Skeletal muscle satellite cell (primary cell): ENCODE measurements at regions not wholly inside any gene's neighbourhood (a gene's known extent, or its start where the extent isn't known, plus 50 kb on each side); places are given as distances from the start of the nearest gene placed in this dataset.

Source experiments
- H3K27me3 ChIP-seq: 2 replicates; pipeline ENCODE4 v1.7.0; 2013; ENCODE audit warnings: low read length; ENCODE audit not compliant: control insufficient read depth, insufficient read depth
- H3K36me3 ChIP-seq: 2 replicates; pipeline ENCODE4 v1.7.0; 2013; ENCODE audit warnings: mild to moderate bottlenecking, control low read depth, low read length; ENCODE audit not compliant: insufficient read depth
- H3K4me1 ChIP-seq: 2 replicates; pipeline ENCODE4 v1.7.0; 2013; ENCODE audit warnings: low read length; ENCODE audit not compliant: control insufficient read depth, insufficient read depth
- H3K4me2 ChIP-seq: 2 replicates; pipeline ENCODE4 v1.7.0; 2013; ENCODE audit warnings: mild to moderate bottlenecking, low read length
- H3K4me3 ChIP-seq: 2 replicates; pipeline ENCODE4 v1.7.0; 2013; ENCODE audit warnings: low read length
- H3K9ac ChIP-seq: 2 replicates; pipeline ENCODE4 v1.7.0; 2013; ENCODE audit warnings: mild to moderate bottlenecking, low read depth, low read length, moderate library complexity
- H3K9me3 ChIP-seq: replicated peaks from 2 replicates; pipeline ENCODE4 v1.7.0; 2013; ENCODE audit warnings: mild to moderate bottlenecking, control low read depth, low read length

DNA sequence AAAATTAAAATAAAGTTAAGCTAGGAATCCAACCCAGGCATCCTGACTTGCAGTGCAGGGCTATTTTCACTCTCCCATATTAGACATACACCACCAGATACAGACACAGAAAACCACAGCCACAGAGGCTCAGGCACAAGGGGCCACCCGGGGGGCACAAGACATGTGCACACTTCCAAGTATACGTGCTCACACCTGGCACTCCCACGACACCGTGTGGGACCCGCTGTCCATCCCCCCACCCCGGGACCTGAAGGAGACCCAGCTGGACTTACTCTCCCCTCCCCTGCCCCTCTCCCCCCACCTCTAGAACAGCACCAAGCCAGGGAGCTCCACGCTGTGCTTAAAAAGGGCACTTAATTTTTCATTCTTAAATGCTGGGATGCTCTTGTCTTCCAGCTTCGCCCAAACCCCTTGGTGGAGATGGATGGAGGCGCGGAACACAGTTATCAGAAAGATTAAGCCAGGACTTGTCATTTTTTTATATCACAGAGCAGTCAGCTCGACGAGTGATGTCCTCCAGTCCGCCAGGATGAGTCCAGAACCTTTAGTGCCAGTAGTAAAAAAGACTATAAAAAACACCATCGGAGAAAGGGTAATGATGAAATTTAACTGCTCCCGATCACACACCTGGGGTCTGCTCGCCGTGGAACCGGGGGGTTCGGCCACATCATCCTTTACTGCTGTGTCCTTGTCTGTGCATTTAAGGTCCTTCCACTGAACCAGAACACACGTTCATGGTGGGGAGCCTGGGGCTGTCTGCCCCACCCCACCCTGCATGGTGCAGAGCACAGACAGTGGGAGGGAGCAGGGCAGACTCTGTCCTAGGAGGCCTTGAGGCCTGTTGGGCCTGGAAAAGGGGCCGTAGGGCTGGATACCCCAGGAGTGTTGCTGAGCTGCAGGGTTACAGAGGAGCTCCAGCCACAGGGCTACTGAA lies 73.3 kb upstream of the LHX1 start:
- H3K9ac ChIP-seq = no peak overlapping the region
- no peaks in the 10 kb centered on the region for H3K9me3 ChIP-seq
- H3K4me2 ChIP-seq = no peak overlapping the region
- H3K27me3 ChIP-seq = peaks cover 22% of the 10 kb centered on the region
- no peaks in the 10 kb centered on the region for H3K4me1 ChIP-seq
- H3K4me3 ChIP-seq = no peak overlapping the region
- H3K36me3 ChIP-seq = no peaks in the 10 kb centered on the region

- no peak overlapping the region for H3K4me3 ChIP-seq
- no peaks in the 10 kb centered on the region for H3K9me3 ChIP-seq
- no peak overlapping the region for H3K4me2 ChIP-seq
- H3K36me3 ChIP-seq = no peaks in the 10 kb centered on the region
- no peaks in the 10 kb centered on the region for H3K4me1 ChIP-seq
- H3K27me3 ChIP-seq = peaks cover 20% of the 10 kb centered on the region
- no peak overlapping the region for H3K9ac ChIP-seq
These were observed 72.3 kb upstream of the LHX1 start for GRCh38 chr17:36864827-36865430.

GRCh38 chr17:36867716-36868341 lies 69.4 kb upstream of the LHX1 start:
- no peaks in the 10 kb centered on the region for H3K9me3 ChIP-seq
- H3K4me1 ChIP-seq = no peaks in the 10 kb centered on the region
- H3K27me3 ChIP-seq = peaks cover 20% of the 10 kb centered on the region
- H3K4me3 ChIP-seq = no peak overlapping the region
- H3K4me2 ChIP-seq = no peak overlapping the region
- H3K9ac ChIP-seq = no peak overlapping the region
- no peaks in the 10 kb centered on the region for H3K36me3 ChIP-seq

DNA sequence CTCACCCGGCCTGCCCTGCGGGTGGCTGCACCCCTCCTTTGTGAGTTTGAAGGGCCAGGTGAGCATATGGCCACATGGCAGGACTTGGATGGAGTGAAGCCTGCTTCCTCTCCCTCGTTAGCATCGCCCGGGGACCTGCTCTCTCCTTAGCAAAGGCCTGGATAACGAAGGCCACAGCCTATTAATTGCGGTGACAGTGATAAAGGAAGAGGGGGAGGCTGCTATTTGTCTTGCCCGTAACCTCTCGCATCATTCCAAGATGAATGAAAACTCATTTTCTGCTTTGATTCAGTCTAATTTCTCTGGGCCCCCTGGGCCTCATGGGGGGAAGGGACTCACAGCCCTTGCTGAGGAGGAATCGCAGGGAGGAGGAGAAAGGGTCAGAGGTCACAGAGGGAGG lies 68.5 kb upstream of the LHX1 start:
- Histone ChIP-seq H3K4me3 (no peak overlapping the region), H3K27me3 (peaks cover 25% of the 10 kb centered on the region), H3K4me2 (no peak overlapping the region), H3K9me3 (no peaks in the 10 kb centered on the region), H3K9ac (no peak overlapping the region), H3K4me1 (no peaks in the 10 kb centered on the region), H3K36me3 (no peaks in the 10 kb centered on the region)

GRCh38 chr17:36869441-36869840 lies 67.8 kb upstream of the LHX1 start:
- H3K36me3 ChIP-seq = no peaks in the 10 kb centered on the region
- H3K4me2 ChIP-seq = no peak overlapping the region
- no peaks in the 10 kb centered on the region for H3K4me1 ChIP-seq
- H3K9ac ChIP-seq = no peak overlapping the region
- H3K9me3 ChIP-seq = no peaks in the 10 kb centered on the region
- no peak overlapping the region for H3K4me3 ChIP-seq
- peaks cover 24% of the 10 kb centered on the region for H3K27me3 ChIP-seq

DNA sequence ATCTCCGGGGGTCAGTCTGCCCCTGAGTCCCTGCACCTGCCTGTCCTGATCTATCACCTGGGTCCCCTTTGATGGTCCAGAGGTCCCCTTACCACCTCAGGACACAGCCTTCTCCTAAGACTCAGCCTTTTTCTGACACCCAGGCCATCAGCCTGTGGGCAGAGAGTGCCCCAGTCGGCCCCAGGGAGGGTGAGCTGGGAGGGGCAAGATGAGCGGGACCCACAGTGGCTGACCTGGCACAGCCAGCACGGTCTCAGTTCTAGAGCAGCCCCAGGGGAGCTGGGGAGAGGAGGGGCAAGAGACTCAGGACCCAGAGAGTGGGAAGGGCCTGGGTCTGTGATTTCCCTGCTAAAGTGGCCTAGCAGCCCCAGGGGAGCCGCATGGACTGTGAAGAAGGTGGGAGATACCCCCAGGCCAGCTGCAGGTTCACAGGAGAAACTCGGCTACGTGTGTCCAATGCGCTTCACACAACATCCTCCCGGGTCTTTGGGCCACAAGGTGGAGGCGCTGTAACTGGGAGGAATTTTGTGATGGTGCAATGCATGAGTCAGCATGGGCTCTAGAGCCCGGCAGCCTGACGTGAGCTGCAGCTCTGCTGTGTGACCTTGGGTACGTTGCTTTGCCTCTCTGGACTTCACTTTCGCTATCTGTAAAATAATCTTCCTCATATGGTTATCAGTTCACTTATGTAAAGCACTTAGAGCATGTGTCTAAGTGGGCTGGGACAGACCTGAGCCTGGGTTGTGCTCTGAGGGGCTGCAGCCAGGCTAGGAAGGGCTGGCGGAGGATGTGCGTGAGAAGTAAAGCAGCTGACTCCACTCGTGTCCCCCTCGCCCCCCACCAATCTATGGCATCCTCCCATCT lies 67.2 kb upstream of the LHX1 start:
- Histone ChIP-seq H3K9ac (no peak overlapping the region), H3K36me3 (no peaks in the 10 kb centered on the region), H3K27me3 (peaks cover 20% of the 10 kb centered on the region), H3K9me3 (no peaks in the 10 kb centered on the region), H3K4me3 (no peak overlapping the region), H3K4me1 (no peaks in the 10 kb centered on the region), H3K4me2 (no peak overlapping the region)

DNA sequence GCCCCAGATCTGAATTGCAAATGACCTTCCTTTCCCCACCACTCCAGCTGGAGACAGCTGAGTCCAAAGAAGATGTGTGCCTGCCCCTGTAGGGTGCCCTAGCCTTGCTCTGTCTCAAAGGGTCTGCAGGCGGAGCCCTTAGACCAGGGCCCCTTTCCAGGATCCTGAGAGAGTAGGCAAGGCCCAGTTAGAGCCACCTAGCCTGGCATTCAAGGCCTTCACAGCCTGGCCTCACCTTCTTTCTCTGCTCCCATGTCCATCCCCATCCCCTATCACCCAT lies 66.6 kb upstream of the LHX1 start:
- H3K27me3 ChIP-seq = peaks cover 19% of the 10 kb centered on the region

DNA sequence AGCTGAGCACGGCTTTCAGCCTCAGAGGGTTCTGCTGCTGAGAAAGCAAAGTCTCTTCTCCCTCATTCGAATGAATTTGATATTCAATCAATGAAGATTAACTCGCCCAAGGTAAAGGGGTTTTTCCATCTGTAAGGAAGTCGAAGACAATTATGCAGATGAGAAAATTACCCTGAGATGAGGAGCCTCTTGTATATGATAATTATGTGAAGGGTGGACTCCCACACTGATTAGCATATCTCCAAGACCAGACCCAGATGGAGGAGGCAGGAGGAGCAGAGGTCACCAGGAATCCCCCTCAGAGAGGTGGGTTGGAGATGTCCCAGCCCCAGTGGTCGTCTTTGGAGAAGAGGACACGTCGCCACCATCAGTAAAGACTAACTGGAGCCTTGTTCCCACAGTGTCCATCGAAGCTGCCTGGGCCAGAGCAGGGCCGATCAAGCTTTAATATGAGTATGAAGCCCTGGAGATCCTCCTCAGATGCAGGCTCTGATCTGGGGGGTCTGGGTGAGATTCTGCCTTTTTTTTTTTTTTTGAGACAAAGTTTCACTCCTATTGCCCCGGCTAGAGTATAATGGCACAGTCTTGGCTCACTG lies 61.5 kb upstream of the LHX1 start:
- Histone ChIP-seq H3K9ac (no peak overlapping the region), H3K4me3 (no peak overlapping the region), H3K4me2 (no peak overlapping the region), H3K36me3 (no peaks in the 10 kb centered on the region), H3K27me3 (peaks cover 20% of the 10 kb centered on the region), H3K4me1 (no peaks in the 10 kb centered on the region), H3K9me3 (no peaks in the 10 kb centered on the region)

More for the DNA sequence above, 66.6 kb upstream of the LHX1 start:
- Histone ChIP-seq H3K9me3 (no peaks in the 10 kb centered on the region), H3K9ac (no peak overlapping the region), H3K4me1 (no peaks in the 10 kb centered on the region), H3K36me3 (no peaks in the 10 kb centered on the region), H3K4me3 (no peak overlapping the region), H3K4me2 (no peak overlapping the region)

DNA sequence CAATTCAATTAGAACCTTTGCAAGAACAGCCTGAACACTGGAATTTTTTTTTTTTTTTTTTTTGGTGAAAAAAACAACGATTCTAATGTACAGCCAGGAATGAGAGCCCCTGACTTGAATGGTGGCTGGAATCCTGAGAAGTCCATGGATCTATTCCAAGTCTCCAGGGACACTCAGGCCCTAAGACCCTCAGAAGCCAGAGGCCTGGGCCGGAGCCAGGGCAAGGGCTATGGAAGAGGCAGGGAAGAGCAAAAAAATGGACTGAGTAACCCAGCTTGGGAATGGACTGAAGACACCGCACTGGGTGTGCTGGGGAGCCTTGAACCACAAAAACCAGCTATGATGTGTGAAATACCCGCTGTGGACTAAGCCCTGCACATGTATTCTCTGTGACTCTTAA lies 60.3 kb upstream of the LHX1 start:
- peaks cover 20% of the 10 kb centered on the region for H3K27me3 ChIP-seq
- no peaks in the 10 kb centered on the region for H3K9me3 ChIP-seq
- no peaks in the 10 kb centered on the region for H3K36me3 ChIP-seq
- H3K4me3 ChIP-seq = no peak overlapping the region
- no peak overlapping the region for H3K9ac ChIP-seq
- H3K4me2 ChIP-seq = no peak overlapping the region
- H3K4me1 ChIP-seq = no peaks in the 10 kb centered on the region

DNA sequence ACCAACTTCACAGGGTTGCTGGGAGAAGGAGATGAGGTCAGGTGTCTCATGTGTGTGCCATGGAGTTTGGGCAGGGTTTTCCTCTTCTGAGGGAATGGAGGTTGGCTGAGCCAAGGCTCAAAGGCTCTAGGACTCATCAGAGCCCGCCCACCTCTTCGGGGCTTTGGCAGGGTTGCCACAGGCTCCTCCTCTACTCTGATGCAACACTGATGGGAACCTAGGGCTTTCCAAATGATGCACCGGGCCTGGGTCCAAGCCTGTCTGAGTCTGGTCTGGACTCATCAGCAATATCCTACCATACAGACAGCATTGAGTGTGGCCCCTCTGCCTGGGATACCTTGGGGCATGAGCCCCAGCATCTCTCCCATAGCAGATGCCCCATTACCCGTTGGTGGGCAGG lies 59.5 kb upstream of the LHX1 start:
- Histone ChIP-seq H3K27me3 (peaks cover 20% of the 10 kb centered on the region), H3K9me3 (no peaks in the 10 kb centered on the region), H3K9ac (no peak overlapping the region), H3K36me3 (no peaks in the 10 kb centered on the region), H3K4me3 (no peak overlapping the region), H3K4me2 (no peak overlapping the region), H3K4me1 (no peaks in the 10 kb centered on the region)

DNA sequence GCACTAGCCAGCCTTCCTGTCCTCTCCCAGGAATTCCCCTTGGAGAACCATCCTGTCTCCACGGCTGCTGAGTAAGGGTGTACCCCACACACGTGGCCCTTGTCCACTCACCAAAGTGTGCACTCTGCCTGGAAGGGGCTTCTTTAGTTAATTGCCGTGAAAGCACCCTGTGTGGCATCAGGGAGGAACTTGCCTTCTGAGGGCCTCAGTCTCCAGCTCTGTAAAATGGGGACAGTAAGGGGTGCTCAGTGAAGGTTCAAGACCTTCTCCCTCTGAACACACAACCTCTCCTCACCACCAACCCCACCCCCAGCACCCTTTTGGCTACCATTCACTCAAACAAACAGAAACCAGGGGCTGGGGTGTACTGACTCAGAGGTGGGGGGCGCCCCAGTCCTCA lies 59.1 kb upstream of the LHX1 start:
- H3K4me2 ChIP-seq = no peak overlapping the region
- H3K9me3 ChIP-seq = no peaks in the 10 kb centered on the region
- no peak overlapping the region for H3K4me3 ChIP-seq
- H3K4me1 ChIP-seq = no peaks in the 10 kb centered on the region
- no peak overlapping the region for H3K9ac ChIP-seq
- no peaks in the 10 kb centered on the region for H3K36me3 ChIP-seq
- H3K27me3 ChIP-seq = peaks cover 20% of the 10 kb centered on the region
